Neural cell (in vitro differentiated cells): ENCODE measurements at regions not wholly inside any gene's neighbourhood (a gene's known extent, or its start where the extent isn't known, plus 50 kb on each side); places are given as distances from the start of the nearest gene placed in this dataset.

ENCODE experiments used
- MXI1 ChIP-seq: fragments of 450-650 bp; conservative IDR thresholded peaks from 2 replicates; pipeline ENCODE4 v1.6.1; 2014; ENCODE audit warnings: antibody characterized with exemption, mild to moderate bottlenecking; ENCODE audit not compliant: poor library complexity, severe bottlenecking
- REST ChIP-seq: IDR thresholded peaks from 2 replicates; pipeline ENCODE4 v1.6.1; 2012; ENCODE audit warnings: borderline replicate concordance
- TF ChIP-seq, protein P1 (sequence below): fragments of 450-650 bp; IDR thresholded peaks from 2 replicates; pipeline ENCODE4 v1.5.1; 2014; ENCODE audit warnings: antibody characterized with exemption, mild to moderate bottlenecking, moderate library complexity; ENCODE audit not compliant: poor library complexity, severe bottlenecking

DNA sequence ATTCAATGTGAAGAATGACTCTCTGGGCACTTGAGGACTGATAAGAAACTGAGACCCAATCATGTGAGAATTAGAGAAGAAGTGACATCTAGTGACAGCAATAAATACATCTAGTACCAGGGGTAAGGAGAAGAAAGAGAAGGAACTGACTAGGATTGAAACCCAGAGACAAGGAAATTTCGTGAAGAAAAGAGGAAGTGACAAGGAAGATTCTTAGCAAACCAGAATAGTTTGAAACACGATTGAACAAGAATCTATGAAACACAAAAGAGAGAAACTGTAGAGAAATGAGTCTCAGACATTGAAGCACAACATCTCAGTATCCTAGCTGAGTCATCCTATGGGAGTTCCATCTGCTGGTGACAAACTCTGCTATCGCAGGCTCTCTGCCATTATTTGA lies 571.9 kb upstream of the PKDCC start:
- TF ChIP-seq REST (no peak), MXI1 (no peak)
- TF ChIP-seq, protein P1, sequence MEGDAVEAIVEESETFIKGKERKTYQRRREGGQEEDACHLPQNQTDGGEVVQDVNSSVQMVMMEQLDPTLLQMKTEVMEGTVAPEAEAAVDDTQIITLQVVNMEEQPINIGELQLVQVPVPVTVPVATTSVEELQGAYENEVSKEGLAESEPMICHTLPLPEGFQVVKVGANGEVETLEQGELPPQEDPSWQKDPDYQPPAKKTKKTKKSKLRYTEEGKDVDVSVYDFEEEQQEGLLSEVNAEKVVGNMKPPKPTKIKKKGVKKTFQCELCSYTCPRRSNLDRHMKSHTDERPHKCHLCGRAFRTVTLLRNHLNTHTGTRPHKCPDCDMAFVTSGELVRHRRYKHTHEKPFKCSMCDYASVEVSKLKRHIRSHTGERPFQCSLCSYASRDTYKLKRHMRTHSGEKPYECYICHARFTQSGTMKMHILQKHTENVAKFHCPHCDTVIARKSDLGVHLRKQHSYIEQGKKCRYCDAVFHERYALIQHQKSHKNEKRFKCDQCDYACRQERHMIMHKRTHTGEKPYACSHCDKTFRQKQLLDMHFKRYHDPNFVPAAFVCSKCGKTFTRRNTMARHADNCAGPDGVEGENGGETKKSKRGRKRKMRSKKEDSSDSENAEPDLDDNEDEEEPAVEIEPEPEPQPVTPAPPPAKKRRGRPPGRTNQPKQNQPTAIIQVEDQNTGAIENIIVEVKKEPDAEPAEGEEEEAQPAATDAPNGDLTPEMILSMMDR: no peak
